ENCODE measurements at regions not wholly inside any gene's neighbourhood (a gene's known extent, or its start where the extent isn't known, plus 50 kb on each side); places are given as distances from the start of the nearest gene placed in this dataset.

DNA sequence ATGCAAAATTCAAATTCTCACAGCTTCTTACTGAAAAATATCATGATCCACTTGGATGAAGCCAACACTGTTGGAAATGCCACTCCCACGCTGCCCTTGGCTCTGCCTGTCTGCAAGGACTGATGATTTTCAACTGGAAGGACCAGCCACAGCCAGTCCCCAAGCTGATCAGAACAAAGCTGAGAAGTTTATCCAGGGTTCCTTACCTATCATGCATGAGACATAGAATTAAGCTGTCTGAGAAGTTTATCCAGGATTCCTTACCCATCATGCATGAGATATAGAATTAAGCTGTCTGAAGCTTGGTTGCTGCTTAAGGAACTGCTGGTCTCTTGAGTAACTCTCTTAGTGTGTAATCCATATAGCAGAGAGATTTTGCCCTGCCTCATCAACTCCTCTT lies 159.8 kb upstream of the TMEM260 start:
- TF ChIP-seq CTCF (IDR thresholded peaks at IDR 0.05) (no peak), ZFX (IDR thresholded peaks at IDR 0.05; ENCODE audit: borderline replicate concordance) (no peak)
